OCI-LY1 (cell line): ENCODE measurements at regions not wholly inside any gene's neighbourhood (a gene's known extent, or its start where the extent isn't known, plus 50 kb on each side); places are given as distances from the start of the nearest gene placed in this dataset.

Experiments used
- H2AFZ ChIP-seq: fragments of 200-600 bp; sonication (generic), shearing (Covaris generic); 2 replicates; pipeline ENCODE4 v1.6.0; 2014; ENCODE audit warnings: antibody characterized with exemption, mild to moderate bottlenecking, low read length
- H3F3A ChIP-seq: fragments of 200-600 bp; sonication (generic), shearing (Covaris generic); 2 replicates; pipeline ENCODE4 v1.6.0; 2014; ENCODE audit warnings: mild to moderate bottlenecking, antibody characterized with exemption, low read length, moderate library complexity; ENCODE audit not compliant: insufficient read depth
- H3K27ac ChIP-seq: fragments of 200-600 bp; sonication (generic); 2 replicates; pipeline ENCODE4 v1.5.1; 2014; ENCODE audit warnings: low read length, mixed run types, mild to moderate bottlenecking, low read depth; ENCODE audit not compliant: poor library complexity, severe bottlenecking
- H3K27me3 ChIP-seq: fragments of 200-600 bp; sonication (generic); 2 replicates; pipeline ENCODE4 v1.6.0; 2014; ENCODE audit warnings: antibody characterized with exemption, mild to moderate bottlenecking, low read length, moderate library complexity; ENCODE audit not compliant: insufficient read depth
- H3K36me3 ChIP-seq: fragments of 200-600 bp; sonication (generic); 2 replicates; pipeline ENCODE4 v1.6.1; 2014; ENCODE audit warnings: mild to moderate bottlenecking, antibody characterized with exemption, low read length, moderate library complexity, mixed read lengths; ENCODE audit not compliant: insufficient read depth
- H3K4me1 ChIP-seq: fragments of 200-600 bp; sonication (generic); 2 replicates; pipeline ENCODE4 v1.5.1; 2014; ENCODE audit warnings: mild to moderate bottlenecking, low read length, moderate library complexity; ENCODE audit not compliant: insufficient read depth, severe bottlenecking
- H3K4me2 ChIP-seq: fragments of 200-600 bp; sonication (generic), shearing (Covaris generic); 2 replicates; pipeline ENCODE4 v1.6.1; 2014; ENCODE audit warnings: low read length
- H3K4me3 ChIP-seq: fragments of 200-600 bp; sonication (generic); 2 replicates; pipeline ENCODE4 v1.5.1; 2014; ENCODE audit warnings: low read length, low read depth, mild to moderate bottlenecking, mixed read lengths; ENCODE audit not compliant: poor library complexity, severe bottlenecking
- H3K79me2 ChIP-seq: fragments of 200-600 bp; shearing (Covaris generic); 2 replicates; pipeline ENCODE4 v1.6.1; 2016; ENCODE audit warnings: mixed run types, low read length, mixed read lengths; ENCODE audit not compliant: insufficient read depth
- H3K9ac ChIP-seq: fragments of 200-600 bp; sonication (generic), shearing (Covaris generic); 2 replicates; pipeline ENCODE4 v1.6.1; 2014; ENCODE audit warnings: mild to moderate bottlenecking, low read length, mixed read lengths
- H3K9me2 ChIP-seq: fragments of 200-600 bp; sonication (generic), shearing (Covaris generic); 2 replicates; pipeline ENCODE4 v1.6.1; 2014; ENCODE audit warnings: low read depth, mild to moderate bottlenecking, low read length, mixed read lengths
- H3K9me3 ChIP-seq: fragments of 200-600 bp; shearing (Covaris generic); 2 replicates; pipeline ENCODE4 v1.6.1; 2014; ENCODE audit warnings: low read length, mixed read lengths
- H4K20me1 ChIP-seq: fragments of 200-600 bp; sonication (generic), shearing (Covaris generic); 2 replicates; pipeline ENCODE4 v1.6.0; 2016; ENCODE audit warnings: mild to moderate bottlenecking, low read length; ENCODE audit not compliant: insufficient read depth
- CTCF ChIP-seq: fragments of 200-600 bp; sonication (generic), shearing (Covaris generic); IDR thresholded peaks from 2 replicates; pipeline ENCODE4 v1.5.1; 2017; ENCODE audit warnings: mild to moderate bottlenecking, antibody characterized with exemption, low read length, moderate library complexity, mixed read lengths
- EZH2 ChIP-seq: fragments of 200-600 bp; sonication (generic), shearing (Covaris generic); IDR thresholded peaks from 2 replicates; pipeline ENCODE4 v1.8.0; 2017; ENCODE audit warnings: borderline replicate concordance, mixed run types, mild to moderate bottlenecking, antibody characterized with exemption, low read length, moderate library complexity, mixed read lengths

GRCh38 chr22:49509016-49509415, 318.7 kb downstream of the BRD1 start:
- TF ChIP-seq CTCF (no peak), EZH2 (no peak)
- Histone ChIP-seq H3K9me2 (no peaks in the 10 kb centered on the region), H3K79me2 (no peaks in the 10 kb centered on the region), H3K4me1 (peaks cover 9% of the 10 kb centered on the region), H4K20me1 (no peaks in the 10 kb centered on the region), H3F3A (no peaks in the 10 kb centered on the region), H3K4me3 (no peak overlapping the region), H3K4me2 (no peak overlapping the region), H2AFZ (no peak overlapping the region), H3K27ac (no peak overlapping the region), H3K36me3 (peaks cover 10% of the 10 kb centered on the region), H3K9me3 (peaks cover 20% of the 10 kb centered on the region), H3K9ac (no peak overlapping the region), H3K27me3 (no peaks in the 10 kb centered on the region)

- Histone ChIP-seq H3K4me1 (peaks cover 8% of the 10 kb centered on the region), H3K9me2 (no peaks in the 10 kb centered on the region), H3F3A (no peaks in the 10 kb centered on the region), H3K27ac (no peak overlapping the region), H3K4me3 (no peak overlapping the region), H2AFZ (no peak overlapping the region), H3K27me3 (no peaks in the 10 kb centered on the region), H4K20me1 (no peaks in the 10 kb centered on the region), H3K79me2 (no peaks in the 10 kb centered on the region), H3K9me3 (peaks cover 20% of the 10 kb centered on the region), H3K36me3 (peaks cover 10% of the 10 kb centered on the region), H3K4me2 (no peak overlapping the region), H3K9ac (no peak overlapping the region)
- TF ChIP-seq EZH2 (no peak), CTCF (no peak)
Observed at GRCh38 chr22:49508561-49508960, 319.1 kb downstream of the BRD1 start.

- no peak for TF ChIP-seq EZH2
- TF ChIP-seq CTCF, result no peak
- Histone ChIP-seq H3K27ac (no peak overlapping the region), H3K4me1 (peaks cover 8% of the 10 kb centered on the region), H3K9me3 (peaks cover 17% of the 10 kb centered on the region), H3K36me3 (peaks cover 10% of the 10 kb centered on the region), H3K9ac (no peak overlapping the region), H3K79me2 (no peaks in the 10 kb centered on the region), H3K4me2 (no peak overlapping the region), H3K4me3 (no peak overlapping the region), H3K9me2 (no peaks in the 10 kb centered on the region), H2AFZ (no peak overlapping the region), H3K27me3 (no peaks in the 10 kb centered on the region), H3F3A (no peaks in the 10 kb centered on the region), H4K20me1 (no peaks in the 10 kb centered on the region)
Observed at GRCh38 chr22:49507607-49508292, 319.9 kb downstream of the BRD1 start.
